IMR-90 (cell line): ENCODE measurements at regions not wholly inside any gene's neighbourhood (a gene's known extent, or its start where the extent isn't known, plus 50 kb on each side); places are given as distances from the start of the nearest gene placed in this dataset.

Experiments used
- ATAC-seq: fragments of 200-7000 bp; cut with Tn5 transposase; 2 replicates; pipeline ENCODE4 v1.9.1; 2020; ENCODE audit warnings: low read depth, mild to moderate bottlenecking, moderate library complexity
- BruUV-seq: library from RNA; stranded (reverse); fragments of 400-500 nt; replicated peaks from 2 replicates; lab custom pipeline; 2021; lab: Mats Ljungman, UMichigan
- CTCF ChIA-PET: fragments of 300-600 bp; formaldehyde crosslinking; extraction: SDS; loops from one replicate; lab custom pipeline; 2021; ENCODE audit warnings: antibody characterized with exemption; lab: Yijun Ruan, JAX
- POLR2A ChIA-PET: fragments of 300-600 bp; sonication (Branson Sonifier 250); formaldehyde crosslinking; loops from one replicate; lab custom pipeline; 2022; ENCODE audit warnings: antibody characterized with exemption; ENCODE audit not compliant: unreplicated experiment; lab: Charles Lee
- DNase-seq: peaks from one replicate; pipeline ENCODE4 v3.0.0; 2013
- H2AFZ ChIP-seq: replicated peaks from 2 replicates; pipeline ENCODE3; 2013; ENCODE audit warnings: low read length, mild to moderate bottlenecking; ENCODE audit not compliant: poor library complexity
- H2AK5ac ChIP-seq: 2 replicates; pipeline ENCODE4 v1.6.1; 2013; ENCODE audit warnings: low read depth, low read length, inconsistent platforms
- H2AK9ac ChIP-seq: replicated peaks from 2 replicates; pipeline ENCODE3; 2013; ENCODE audit warnings: mild to moderate bottlenecking, low read depth, low read length, moderate library complexity; ENCODE audit not compliant: poor library complexity
- H2BK120ac ChIP-seq: 2 replicates; pipeline ENCODE4 v1.6.1; 2013; ENCODE audit warnings: low read depth, low read length, inconsistent platforms
- H2BK15ac ChIP-seq: 3 replicates; pipeline ENCODE4 v1.6.1; 2013; ENCODE audit warnings: low read depth, low read length, inconsistent platforms
- H2BK20ac ChIP-seq: 2 replicates; pipeline ENCODE4 v1.6.1; 2013; ENCODE audit warnings: low read depth, mild to moderate bottlenecking, inconsistent platforms, low read length, moderate library complexity
- H2BK5ac ChIP-seq: 2 replicates; pipeline ENCODE4 v1.6.1; 2013; ENCODE audit warnings: mild to moderate bottlenecking, low read depth, low read length, inconsistent platforms; ENCODE audit not compliant: poor library complexity, severe bottlenecking
- H3K14ac ChIP-seq: replicated peaks from 2 replicates; pipeline ENCODE4 v1.6.1; 2013; ENCODE audit warnings: low read depth, low read length, inconsistent platforms
- H3K18ac ChIP-seq: 2 replicates; pipeline ENCODE4 v1.6.1; 2013; ENCODE audit warnings: low read depth, low read length, control low read depth
- H3K23ac ChIP-seq: 2 replicates; pipeline ENCODE4 v1.6.1; 2013; ENCODE audit warnings: low read depth, low read length, inconsistent platforms
- H3K27ac ChIP-seq: 2 replicates; pipeline ENCODE4 v1.5.1; 2013; ENCODE audit warnings: mild to moderate bottlenecking, control low read depth, low read length; ENCODE audit not compliant: insufficient read depth
- H3K27me3 ChIP-seq: 2 replicates; pipeline ENCODE4 v1.6.1; 2013; ENCODE audit warnings: low read length; ENCODE audit not compliant: control insufficient read depth, insufficient read depth
- H3K36me3 ChIP-seq: 2 replicates; pipeline ENCODE4 v1.6.1; 2013; ENCODE audit warnings: low read length, mixed read lengths; ENCODE audit not compliant: control insufficient read depth, insufficient read depth
- H3K4ac ChIP-seq: 2 replicates; pipeline ENCODE4 v1.6.1; 2013; ENCODE audit warnings: low read depth, low read length, inconsistent platforms
- H3K4me1 ChIP-seq: 2 replicates; pipeline ENCODE4 v1.6.1; 2013; ENCODE audit warnings: low read length, mixed read lengths; ENCODE audit not compliant: control insufficient read depth, insufficient read depth
- H3K4me2 ChIP-seq: 2 replicates; pipeline ENCODE4 v1.6.1; 2013; ENCODE audit warnings: low read depth, mild to moderate bottlenecking, control low read depth, low read length, moderate library complexity
- H3K4me3 ChIP-seq: 2 replicates; pipeline ENCODE4 v1.5.1; 2013; ENCODE audit warnings: low read depth, mild to moderate bottlenecking, control low read depth, low read length, moderate library complexity; ENCODE audit not compliant: insufficient read depth
- H3K56ac ChIP-seq: 2 replicates; pipeline ENCODE4 v1.6.1; 2013; ENCODE audit warnings: low read length, inconsistent platforms; ENCODE audit not compliant: insufficient read depth; ENCODE audit errors: extremely low read depth
- H3K79me1 ChIP-seq, 2 experiments: 2 replicates each; pipeline ENCODE4 v1.6.1; 2013; ENCODE audit warnings: low read length in 2 of 2, inconsistent platforms in 1 of 2, low read depth in 1 of 2
- H3K9ac ChIP-seq: 2 replicates; pipeline ENCODE4 v1.6.1; 2013; ENCODE audit warnings: low read depth, low read length, control low read depth
- H3K9me1 ChIP-seq: 2 replicates; pipeline ENCODE4 v1.6.1; 2013; ENCODE audit warnings: low read length, inconsistent platforms; ENCODE audit not compliant: insufficient read depth
- H3K9me3 ChIP-seq: 2 replicates; pipeline ENCODE4 v1.6.1; 2013; ENCODE audit warnings: low read length; ENCODE audit not compliant: control insufficient read depth, insufficient read depth
- H4K20me1 ChIP-seq: 2 replicates; pipeline ENCODE4 v1.6.1; 2013; ENCODE audit warnings: low read length, inconsistent platforms; ENCODE audit not compliant: insufficient read depth
- H4K5ac ChIP-seq: 2 replicates; pipeline ENCODE4 v1.6.1; 2013; ENCODE audit warnings: mild to moderate bottlenecking, low read depth, low read length, control low read depth
- H4K8ac ChIP-seq, 2 experiments: 2 replicates each; pipeline ENCODE4 v1.6.1; 2013; ENCODE audit warnings: low read depth in 2 of 2, low read length in 2 of 2, control low read depth in 1 of 2, inconsistent platforms in 1 of 2
- H4K91ac ChIP-seq: 2 replicates; pipeline ENCODE4 v1.6.1; 2013; ENCODE audit warnings: low read depth, low read length, inconsistent platforms; ENCODE audit not compliant: insufficient read depth
- MAZ ChIP-seq: IDR thresholded peaks from 2 replicates; pipeline ENCODE4 v1.6.1; 2012; ENCODE audit warnings: low read depth, mild to moderate bottlenecking, low read length, improper control_type of control experiment, moderate library complexity, borderline replicate concordance
- RCOR1 ChIP-seq: IDR thresholded peaks from 2 replicates; pipeline ENCODE4 v1.6.1; 2012; ENCODE audit warnings: mild to moderate bottlenecking, low read length, improper control_type of control experiment; ENCODE audit not compliant: insufficient replicate concordance
- WGBS, 2 experiments: methylation state at CpG; one replicate each; pipeline versions ENCODE4 v1.1.5 to v1.1.7; 2013; ENCODE audit warnings: missing lambda C conversion rate in 2 of 2; ENCODE audit not compliant: insufficient read length in 1 of 2; ENCODE audit errors: extremely low coverage in 2 of 2; 5-methylcytosine and 5-hydroxymethylcytosine counted together
- dilution Hi-C: fragments of 300-500 bp; cut with HindIII; formaldehyde crosslinking; loops from one replicate; pipeline ENCODE4 v1.14.3; 2018; ENCODE audit warnings: low sequenced_read_pairs; ENCODE audit not compliant: unreplicated experiment
- in situ Hi-C: fragments of 300-500 bp; cut with MboI; formaldehyde crosslinking; loops from 3 replicates; pipeline ENCODE4 v1.14.3; 2019; ENCODE audit warnings: low sequenced_read_pairs, inconsistent platforms, mixed read lengths
- intact Hi-C: fragments of 100-400 bp; cut with micrococcal nuclease; formaldehyde crosslinking; loops from 2 replicates; pipeline ENCODE4 v1.10.0; 2022

GRCh38 chr14:53304726-53305381 is 151.7 kb upstream of the DDHD1 start:
- H4K5ac ChIP-seq, result peak overlapping the region; percentile 16; the same call in 1 of the 2 replicates
- H4K8ac ChIP-seq, result peak overlapping the region in 1 of 2 experiments; percentile 81; a peak in 2 of 4 replicates
- H4K20me1 ChIP-seq, result no peaks in the 10 kb centered on the region
- CTCF ChIA-PET, result interaction anchor here (0.7 to 3.2 kb wide), 3 partner anchors 9 to 489 kb away, joined by 3 to 17 read pairs (median 4); no protein-coding TSS in a partner anchor
- WGBS, 2 experiments, result 46% methylated on average over 2 of the region's 3 CpGs; no CpG with 5 or more reads in 1 of the 2 experiments
- peak overlapping the region; percentile 31 for H3K18ac ChIP-seq
- TF ChIP-seq MAZ (no peak), RCOR1 (peak; percentile 34)
- peak overlapping the region; percentile 77; the same call in 1 of the 2 replicates for H3K23ac ChIP-seq
- H2BK5ac ChIP-seq, result no peak overlapping the region
- ATAC-seq (peak; percentile 76), DNase-seq (peak; percentile 86)
- no peak overlapping the region for H3K56ac ChIP-seq
- H3K36me3 ChIP-seq, result no peaks in the 10 kb centered on the region
- peak overlapping the region; percentile 92 for H2AK9ac ChIP-seq
- H3K4me2 ChIP-seq, result peak overlapping the region; percentile 18; the same call in 1 of the 2 replicates
- POLR2A ChIA-PET, result interaction anchor here (0.6 kb wide), 1 partner anchor 482 kb away, joined by 3 read pairs; no protein-coding TSS in a partner anchor
- no peaks in the 10 kb centered on the region; the same call in 1 of the 2 replicates for H3K27me3 ChIP-seq
- H3K27ac ChIP-seq, result peak overlapping the region; percentile 6; the same call in 1 of the 2 replicates
- H3K14ac ChIP-seq, result peak overlapping the region; percentile 88
- H3K4me1 ChIP-seq, result peaks cover 10% of the 10 kb centered on the region
- H2BK20ac ChIP-seq, result peak overlapping the region; percentile 92
- H2AK5ac ChIP-seq, result peak overlapping the region; percentile 60
- in situ Hi-C loops, result loop anchor here (5.0 to 25.0 kb wide), 2 partner anchors 343 to 488 kb away; partner anchors contain the start of gene FERMT2
- H3K79me1 ChIP-seq, result no peaks in the 10 kb centered on the region
- dilution Hi-C loops, result no loop called here
- peaks cover 3% of the 10 kb centered on the region for H3K9me1 ChIP-seq
- peak overlapping the region; percentile 90 for H3K4ac ChIP-seq
- peak overlapping the region; percentile 46; the same call in 1 of the 3 replicates for H2BK15ac ChIP-seq
- peak overlapping the region; percentile 57; the same call in 1 of the 2 replicates for H4K91ac ChIP-seq
- intact Hi-C loops, result loop anchor here (5.0 kb wide), 8 partner anchors 153 to 1042 kb away; partner anchors contain the start of genes DDHD1 and FERMT2
- no peaks in the 10 kb centered on the region for H3K9me3 ChIP-seq
- no TSS peak for BruUV-seq
- H2AFZ ChIP-seq, result peak overlapping the region; percentile 79
- no peak overlapping the region for H3K9ac ChIP-seq
- H2BK120ac ChIP-seq, result peak overlapping the region; percentile 93
- no peak overlapping the region for H3K4me3 ChIP-seq
